Osteoblast (primary cell): ENCODE measurements at regions not wholly inside any gene's neighbourhood (a gene's known extent, or its start where the extent isn't known, plus 50 kb on each side); places are given as distances from the start of the nearest gene placed in this dataset.

Experiments used
- DNase-seq: peaks from one replicate; pipeline ENCODE4 v3.0.0; 2011; ENCODE audit warnings: low spot score, mixed read lengths; ENCODE audit not compliant: insufficient read length; ENCODE audit errors: missing footprints
- H2AFZ ChIP-seq: 2 replicates; pipeline ENCODE4 v1.6.0; 2011; ENCODE audit warnings: mild to moderate bottlenecking, low read length
- H3K27ac ChIP-seq: 2 replicates; pipeline ENCODE4 v1.5.1; 2011; ENCODE audit warnings: mild to moderate bottlenecking, low read depth, low read length, moderate library complexity
- H3K27me3 ChIP-seq: 2 replicates; pipeline ENCODE4 v1.6.0; 2012; ENCODE audit warnings: mild to moderate bottlenecking, control low read depth, inconsistent platforms, low read length, moderate library complexity; ENCODE audit not compliant: insufficient read depth
- H3K36me3 ChIP-seq: 2 replicates; pipeline ENCODE4 v1.5.1; 2011; ENCODE audit warnings: mild to moderate bottlenecking, low read length, control low read depth, moderate library complexity; ENCODE audit not compliant: insufficient read depth
- H3K4me1 ChIP-seq: 2 replicates; pipeline ENCODE4 v1.5.1; 2011; ENCODE audit warnings: mild to moderate bottlenecking, low read length, control low read depth, moderate library complexity; ENCODE audit not compliant: insufficient read depth
- H3K4me2 ChIP-seq: 2 replicates; pipeline ENCODE4 v1.6.0; 2011; ENCODE audit warnings: mild to moderate bottlenecking, low read length; ENCODE audit not compliant: insufficient read depth
- H3K4me3 ChIP-seq: fragments of 200-600 bp; sonication (generic); 3 replicates; pipeline ENCODE4 v1.5.1; 2012; ENCODE audit warnings: mild to moderate bottlenecking, low read length, inconsistent platforms; ENCODE audit not compliant: insufficient read depth
- H3K79me2 ChIP-seq: 2 replicates; pipeline ENCODE4 v1.6.0; 2012; ENCODE audit warnings: mild to moderate bottlenecking, low read length, control low read depth, inconsistent platforms; ENCODE audit not compliant: insufficient read depth
- H3K9me3 ChIP-seq: 2 replicates; pipeline ENCODE4 v1.5.1; 2011; ENCODE audit warnings: low read depth, low read length, control low read depth
- H4K20me1 ChIP-seq: 2 replicates; pipeline ENCODE4 v1.6.0; 2012; ENCODE audit warnings: mild to moderate bottlenecking, low read length, control low read depth; ENCODE audit not compliant: insufficient read depth
- CTCF ChIP-seq: IDR thresholded peaks from 2 replicates; pipeline ENCODE4 v1.5.1; 2011; ENCODE audit warnings: mild to moderate bottlenecking, low read depth, low read length, moderate library complexity; ENCODE audit errors: extremely low read depth

- no peak overlapping the region for H3K4me3 ChIP-seq
- H2AFZ ChIP-seq: no peak overlapping the region
- H3K27me3 ChIP-seq: no peaks in the 10 kb centered on the region
- H3K36me3 ChIP-seq: no peaks in the 10 kb centered on the region
- DNase-seq: peak; percentile 81
- no peak overlapping the region for H3K27ac ChIP-seq
- no peaks in the 10 kb centered on the region for H3K79me2 ChIP-seq
- no peaks in the 10 kb centered on the region for H4K20me1 ChIP-seq
- no peak overlapping the region for H3K4me2 ChIP-seq
- no peak for TF ChIP-seq CTCF
- peaks cover 49% of the 10 kb centered on the region for H3K4me1 ChIP-seq
- H3K9me3 ChIP-seq: no peaks in the 10 kb centered on the region
Observed at GRCh38 chr7:87047-87446, 105.3 kb upstream of the FAM20C start.

- H2AFZ ChIP-seq: no peak overlapping the region
- peaks cover 49% of the 10 kb centered on the region for H3K4me1 ChIP-seq
- H3K9me3 ChIP-seq: no peaks in the 10 kb centered on the region
- no peak for TF ChIP-seq CTCF
- no peaks in the 10 kb centered on the region for H3K27me3 ChIP-seq
- H4K20me1 ChIP-seq: no peaks in the 10 kb centered on the region
- no peak for DNase-seq
- no peaks in the 10 kb centered on the region for H3K79me2 ChIP-seq
- H3K4me2 ChIP-seq: no peak overlapping the region
- no peak overlapping the region for H3K27ac ChIP-seq
- H3K4me3 ChIP-seq: no peak overlapping the region
- H3K36me3 ChIP-seq: no peaks in the 10 kb centered on the region
Observed at GRCh38 chr7:87671-88070, 104.7 kb upstream of the FAM20C start.

GRCh38 chr7:88095-88926, 104.1 kb upstream of the FAM20C start:
- Histone ChIP-seq H3K79me2 (no peaks in the 10 kb centered on the region), H3K4me2 (no peak overlapping the region), H3K27me3 (no peaks in the 10 kb centered on the region), H3K9me3 (no peaks in the 10 kb centered on the region), H3K4me3 (no peak overlapping the region), H3K4me1 (peaks cover 49% of the 10 kb centered on the region), H2AFZ (no peak overlapping the region), H4K20me1 (no peaks in the 10 kb centered on the region), H3K36me3 (no peaks in the 10 kb centered on the region), H3K27ac (peak overlapping the region; percentile 92)
- peak; percentile 68 for DNase-seq
- no peak for TF ChIP-seq CTCF

- Histone ChIP-seq H2AFZ (no peak overlapping the region), H3K79me2 (no peaks in the 10 kb centered on the region), H3K27me3 (no peaks in the 10 kb centered on the region), H3K36me3 (no peaks in the 10 kb centered on the region), H3K4me1 (peaks cover 49% of the 10 kb centered on the region), H3K4me3 (no peak overlapping the region), H3K9me3 (no peaks in the 10 kb centered on the region), H3K4me2 (peak overlapping the region; percentile 49), H3K27ac (peak overlapping the region; percentile 92), H4K20me1 (no peaks in the 10 kb centered on the region)
- DNase-seq: peak; percentile 86
- no peak for TF ChIP-seq CTCF
Observed at GRCh38 chr7:88927-89231, 103.5 kb upstream of the FAM20C start.
